ENCODE measurements at regions not wholly inside any gene's neighbourhood (a gene's known extent, or its start where the extent isn't known, plus 50 kb on each side); places are given as distances from the start of the nearest gene placed in this dataset.

GRCh38 chr7:20945451-20945850 lies 158.8 kb upstream of the SP8 start:
- no peak for TF ChIP-seq TAF1 (IDR thresholded peaks at IDR 0.05; ENCODE audit: borderline replicate concordance, low read depth, low read length)
- no peak for TF ChIP-seq POLR2A (IDR thresholded peaks at IDR 0.05; ENCODE audit: low read depth, low read length)
